Stimulated activated CD4-positive, alpha-beta T cell treated with anti-CD3 and anti-CD28 coated beads, TNF-alpha, amount 100 ng/mL, for 48 hours (primary cell): ENCODE measurements at regions not wholly inside any gene's neighbourhood (a gene's known extent, or its start where the extent isn't known, plus 50 kb on each side); places are given as distances from the start of the nearest gene placed in this dataset.

Experiments used
- DNase-seq, 3 donors: peaks; one replicate each; pipeline ENCODE4 v3.0.0-alpha.2; 2020; ENCODE audit warnings: low read depth in 3 of 3

GRCh38 chr1:55632058-55632457 is 416.9 kb upstream of the USP24 start:
- no peak for DNase-seq

- no peak for DNase-seq
Observed at GRCh38 chr1:55631509-55631908, 416.3 kb upstream of the USP24 start.

GRCh38 chr1:55626326-55626725 is 411.2 kb upstream of the USP24 start:
- no peak for DNase-seq

GRCh38 chr1:55624766-55625165 is 409.6 kb upstream of the USP24 start:
- DNase-seq = no peak

- no peak for DNase-seq
Observed at GRCh38 chr1:55623311-55623710, 408.1 kb upstream of the USP24 start.

GRCh38 chr1:55622074-55622473 is 406.9 kb upstream of the USP24 start:
- DNase-seq = no peak

GRCh38 chr1:55618199-55618598 is 403.0 kb upstream of the USP24 start:
- DNase-seq = no peak

GRCh38 chr1:55617288-55617982 is 402.3 kb upstream of the USP24 start:
- no peak for DNase-seq

- DNase-seq = no peak
Observed at GRCh38 chr1:55612988-55613387, 397.8 kb upstream of the USP24 start.

GRCh38 chr1:55611123-55611522 is 396.0 kb upstream of the USP24 start:
- DNase-seq = no peak

GRCh38 chr1:55610203-55610602 is 395.0 kb upstream of the USP24 start:
- DNase-seq = no peak

GRCh38 chr1:55609630-55610029 is 394.5 kb upstream of the USP24 start:
- no peak for DNase-seq

GRCh38 chr1:55605155-55605554 is 390.0 kb upstream of the USP24 start:
- DNase-seq = no peak

GRCh38 chr1:55604749-55605148 is 389.6 kb upstream of the USP24 start:
- no peak for DNase-seq

GRCh38 chr1:55604179-55604578 is 389.0 kb upstream of the USP24 start:
- DNase-seq = no peak

GRCh38 chr1:55600242-55600641 is 385.1 kb upstream of the USP24 start:
- no peak for DNase-seq

- DNase-seq = no peak
Observed at GRCh38 chr1:55597910-55598309, 382.7 kb upstream of the USP24 start.

- no peak for DNase-seq
Observed at GRCh38 chr1:55594701-55595100, 379.5 kb upstream of the USP24 start.

- DNase-seq = no peak
Observed at GRCh38 chr1:55593298-55593697, 378.1 kb upstream of the USP24 start.

- no peak for DNase-seq
Observed at GRCh38 chr1:55592122-55592521, 377.0 kb upstream of the USP24 start.

GRCh38 chr1:55589671-55590297 is 374.6 kb upstream of the USP24 start:
- DNase-seq = no peak

- no peak for DNase-seq
Observed at GRCh38 chr1:55588309-55588708, 373.1 kb upstream of the USP24 start.

GRCh38 chr1:55586771-55587170 is 371.6 kb upstream of the USP24 start:
- no peak for DNase-seq

- no peak for DNase-seq
Observed at GRCh38 chr1:55585402-55585792, 370.2 kb upstream of the USP24 start.
